Gastrocnemius medialis (tissue), 4 donors: ENCODE measurements at regions not wholly inside any gene's neighbourhood (a gene's known extent, or its start where the extent isn't known, plus 50 kb on each side); places are given as distances from the start of the nearest gene placed in this dataset.

Source experiments
- ATAC-seq, 2 donors: fragments of 150-250 bp; one replicate each; pipeline ENCODE4 v1.9.1; 2016
- DNase-seq, 2 donors: peaks; one replicate each; pipeline ENCODE4 v3.0.0-alpha.2; 2019
- H3K27ac ChIP-seq, 4 donors: fragments of 200-600 bp; sonication (generic); 1 replicate in 1 of 4; 2 replicates in 3 of 4; pipeline ENCODE4 v1.5.1; 2016 to 2018; ENCODE audit warnings: mild to moderate bottlenecking in 2 of 4, moderate library complexity in 1 of 4
- H3K27me3 ChIP-seq, 3 donors: fragments of 200-600 bp; sonication (generic) in 2 of 3; 1 replicate in 1 of 3; 2 replicates in 2 of 3; pipeline versions ENCODE4 v1.5.1 to v1.6.0; 2016 to 2019; ENCODE audit warnings: mild to moderate bottlenecking in 1 of 3, moderate library complexity in 1 of 3
- H3K36me3 ChIP-seq, 2 donors: fragments of 200-600 bp; sonication (generic) in 1 of 2; one replicate each; pipeline ENCODE4 v1.5.1; 2017 to 2018
- H3K4me1 ChIP-seq, 2 donors: fragments of 200-600 bp; sonication (generic) in 1 of 2; one replicate each; pipeline ENCODE4 v1.5.1; 2016 to 2017; ENCODE audit warnings: mild to moderate bottlenecking in 2 of 2
- H3K4me3 ChIP-seq, 4 donors: fragments of 200-600 bp; sonication (generic) in 3 of 4; 1 replicate in 1 of 4; 2 replicates in 3 of 4; pipeline ENCODE4 v1.5.1; 2016 to 2019; ENCODE audit warnings: mild to moderate bottlenecking in 2 of 4
- H3K9me3 ChIP-seq, 3 donors: fragments of 200-600 bp; sonication (generic) in 2 of 3; 1 replicate in 1 of 3; 2 replicates in 2 of 3; pipeline ENCODE4 v1.5.1; 2016 to 2019
- CTCF ChIP-seq, 5 experiments: fragments of 450-650 bp in 3 of 5; fragments of 200-600 bp in 2 of 5; sonication (generic) in 2 of 5; IDR thresholded peaks in 4 of 5; conservative IDR thresholded peaks in 1 of 5; 1 replicate in 4 of 5; 2 replicates in 1 of 5; pipeline ENCODE4 v1.5.1; 2016 to 2019; ENCODE audit warnings: antibody characterized with exemption in 5 of 5, mild to moderate bottlenecking in 3 of 5, moderate library complexity in 3 of 5
- POLR2A ChIP-seq, 2 donors: fragments of 450-650 bp; IDR thresholded peaks; one replicate each; pipeline ENCODE4 v1.6.1; 2017; ENCODE audit warnings: antibody characterized with exemption in 2 of 2, mild to moderate bottlenecking in 2 of 2, moderate library complexity in 2 of 2
- in situ Hi-C, 4 donors: fragments of 200-750 bp; cut with MboI; loops; one replicate each; pipeline versions ENCODE4 v1.15.0 to v1.8.0; 2017; ENCODE audit warnings: low sequenced_read_pairs in 4 of 4
- intact Hi-C: fragments of 100-400 bp; cut with DNase I; formaldehyde crosslinking; loops from one replicate; pipeline ENCODE4 v1.15.1; 2023; ENCODE audit warnings: low total_unique reads

- H3K9me3 ChIP-seq = peaks cover 0 to 3% (median 0%) of the 10 kb centered on the region in 3 donors
- no peaks in the 10 kb centered on the region for H3K4me1 ChIP-seq
- H3K27ac ChIP-seq = no peak overlapping the region
- no peak overlapping the region for H3K4me3 ChIP-seq
- in situ Hi-C loops (no loop called here), intact Hi-C loops (no loop called here)
- no peak for TF ChIP-seq POLR2A (IDR thresholded peaks at IDR 0.05)
- TF ChIP-seq CTCF (IDR thresholded peaks at IDR 0.05 in 4 of 5, conservative IDR thresholded peaks at IDR 0.05 in 1 of 5) = no peak
- H3K36me3 ChIP-seq = no peaks in the 10 kb centered on the region
- ATAC-seq (no peak), DNase-seq (no peak)
- no peaks in the 10 kb centered on the region for H3K27me3 ChIP-seq
These were observed 111.4 kb upstream of the SYT10 start for GRCh38 chr12:33551006-33551405.

DNA sequence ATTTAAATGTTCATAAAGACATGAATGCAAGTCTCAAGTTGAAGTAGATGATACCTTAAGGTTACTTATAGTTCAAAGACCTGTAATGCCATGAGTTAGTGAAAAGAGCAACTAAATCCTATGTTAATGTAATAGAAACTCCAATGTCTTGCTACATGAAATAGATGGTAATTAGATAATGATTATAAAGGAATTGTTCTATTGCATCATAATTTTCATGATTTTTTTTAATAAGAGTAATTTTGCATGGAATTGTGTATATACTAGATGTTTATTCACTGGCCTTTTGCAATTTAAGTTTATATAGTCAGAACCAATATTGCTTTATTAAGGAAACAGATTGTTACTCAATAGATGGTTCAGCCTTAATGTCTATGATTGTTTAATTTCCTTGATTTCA, 115.5 kb upstream of the SYT10 start:
- TF ChIP-seq CTCF (IDR thresholded peaks at IDR 0.05 in 4 of 5, conservative IDR thresholded peaks at IDR 0.05 in 1 of 5) = no peak
- no peaks in the 10 kb centered on the region for H3K36me3 ChIP-seq
- in situ Hi-C loops = no loop called here

GRCh38 chr12:33560653-33561208, 121.1 kb upstream of the SYT10 start:
- no peak for DNase-seq
- Histone ChIP-seq H3K4me1 (no peaks in the 10 kb centered on the region), H3K9me3 (no peaks in the 10 kb centered on the region), H3K4me3 (no peak overlapping the region), H3K36me3 (no peaks in the 10 kb centered on the region), H3K27ac (no peak overlapping the region), H3K27me3 (no peaks in the 10 kb centered on the region)
- in situ Hi-C loops (no loop called here), intact Hi-C loops (no loop called here)
- TF ChIP-seq POLR2A (IDR thresholded peaks at IDR 0.05) (no peak), CTCF (IDR thresholded peaks at IDR 0.05 in 4 of 5, conservative IDR thresholded peaks at IDR 0.05 in 1 of 5) (no peak)
- ATAC-seq = no peak

More for the DNA sequence above, 115.5 kb upstream of the SYT10 start:
- DNase-seq = no peak
- no peaks in the 10 kb centered on the region for H3K9me3 ChIP-seq
- intact Hi-C loops = no loop called here
- no peak for ATAC-seq
- no peaks in the 10 kb centered on the region for H3K27me3 ChIP-seq
- no peak overlapping the region for H3K4me3 ChIP-seq
- H3K4me1 ChIP-seq = no peaks in the 10 kb centered on the region
- H3K27ac ChIP-seq = no peak overlapping the region

GRCh38 chr12:33562401-33562800, 122.8 kb upstream of the SYT10 start:
- TF ChIP-seq POLR2A (IDR thresholded peaks at IDR 0.05) (no peak), CTCF (IDR thresholded peaks at IDR 0.05 in 4 of 5, conservative IDR thresholded peaks at IDR 0.05 in 1 of 5) (no peak)
- no peak for DNase-seq
- no peak overlapping the region for H3K4me3 ChIP-seq

DNA sequence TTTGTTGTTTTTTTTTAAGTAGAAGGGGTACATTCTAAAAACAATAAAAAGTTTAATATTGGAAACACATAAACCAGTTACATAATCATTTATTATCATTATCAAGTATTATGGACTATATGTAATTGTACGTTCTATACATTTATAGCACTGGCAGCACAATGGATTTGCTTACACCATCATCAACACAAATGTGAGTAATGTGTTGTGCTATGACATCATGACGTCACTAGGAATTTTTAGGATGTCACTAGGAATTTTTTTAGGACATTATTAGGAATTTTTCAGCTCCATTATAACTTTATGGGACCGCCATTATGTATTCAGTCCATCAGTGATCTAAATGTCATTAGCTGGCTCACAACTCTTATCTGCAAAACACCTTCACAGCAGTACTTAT, 126.8 kb upstream of the SYT10 start:
- no peaks in the 10 kb centered on the region for H3K36me3 ChIP-seq
- H3K27ac ChIP-seq = no peak overlapping the region
- no peak for DNase-seq
- no peaks in the 10 kb centered on the region for H3K27me3 ChIP-seq
- ATAC-seq = no peak
- no peaks in the 10 kb centered on the region for H3K9me3 ChIP-seq
- H3K4me3 ChIP-seq = no peak overlapping the region
- intact Hi-C loops (no loop called here), in situ Hi-C loops (no loop called here)
- no peaks in the 10 kb centered on the region for H3K4me1 ChIP-seq
- no peak for TF ChIP-seq CTCF (IDR thresholded peaks at IDR 0.05 in 4 of 5, conservative IDR thresholded peaks at IDR 0.05 in 1 of 5)
- no peak for TF ChIP-seq POLR2A (IDR thresholded peaks at IDR 0.05)

More at GRCh38 chr12:33562401-33562800, 122.8 kb upstream of the SYT10 start:
- intact Hi-C loops = no loop called here
- in situ Hi-C loops = no loop called here
- no peak for ATAC-seq
- Histone ChIP-seq H3K27me3 (no peaks in the 10 kb centered on the region), H3K9me3 (no peaks in the 10 kb centered on the region), H3K27ac (no peak overlapping the region), H3K36me3 (no peaks in the 10 kb centered on the region), H3K4me1 (no peaks in the 10 kb centered on the region)
